Fibroblast of mammary gland (primary cell): ENCODE measurements at regions not wholly inside any gene's neighbourhood (a gene's known extent, or its start where the extent isn't known, plus 50 kb on each side); places are given as distances from the start of the nearest gene placed in this dataset.

Experiments used
- DNase-seq: peaks from one replicate; pipeline ENCODE4 v3.0.0-alpha.2; 2010; ENCODE audit warnings: low read depth
- H3K4me3 ChIP-seq: 2 replicates; pipeline ENCODE4 v1.5.1; 2011; ENCODE audit warnings: low read depth, mild to moderate bottlenecking, low read length, moderate library complexity; ENCODE audit not compliant: control insufficient read depth
- TF ChIP-seq, protein P1 (sequence below): conservative IDR thresholded peaks from 2 replicates; pipeline ENCODE4 v1.5.1; 2011; ENCODE audit warnings: low read depth, low read length, inconsistent platforms; ENCODE audit not compliant: control insufficient read depth, insufficient read depth

DNA sequence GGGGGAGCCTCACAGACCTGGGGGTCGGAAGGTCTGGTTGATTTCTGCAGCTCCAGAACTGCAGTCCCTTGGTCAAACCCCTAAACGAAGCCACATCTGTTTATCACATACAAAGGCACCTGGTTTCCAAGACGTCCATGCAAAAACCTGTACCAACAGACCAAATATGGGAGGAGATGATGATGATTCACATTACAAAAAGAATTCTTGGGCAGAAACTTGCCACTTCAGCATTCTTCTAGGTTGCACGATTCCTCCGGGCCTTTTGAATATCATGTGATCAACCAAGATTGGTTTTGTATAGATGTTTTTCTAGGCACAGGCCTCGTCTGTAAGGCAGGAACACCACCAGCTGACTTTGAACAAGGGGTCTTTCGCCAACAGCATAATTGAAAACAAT, 466.3 kb downstream of the SOX9 start:
- no peak overlapping the region for H3K4me3 ChIP-seq
- no peak for DNase-seq
- TF ChIP-seq, protein P1, sequence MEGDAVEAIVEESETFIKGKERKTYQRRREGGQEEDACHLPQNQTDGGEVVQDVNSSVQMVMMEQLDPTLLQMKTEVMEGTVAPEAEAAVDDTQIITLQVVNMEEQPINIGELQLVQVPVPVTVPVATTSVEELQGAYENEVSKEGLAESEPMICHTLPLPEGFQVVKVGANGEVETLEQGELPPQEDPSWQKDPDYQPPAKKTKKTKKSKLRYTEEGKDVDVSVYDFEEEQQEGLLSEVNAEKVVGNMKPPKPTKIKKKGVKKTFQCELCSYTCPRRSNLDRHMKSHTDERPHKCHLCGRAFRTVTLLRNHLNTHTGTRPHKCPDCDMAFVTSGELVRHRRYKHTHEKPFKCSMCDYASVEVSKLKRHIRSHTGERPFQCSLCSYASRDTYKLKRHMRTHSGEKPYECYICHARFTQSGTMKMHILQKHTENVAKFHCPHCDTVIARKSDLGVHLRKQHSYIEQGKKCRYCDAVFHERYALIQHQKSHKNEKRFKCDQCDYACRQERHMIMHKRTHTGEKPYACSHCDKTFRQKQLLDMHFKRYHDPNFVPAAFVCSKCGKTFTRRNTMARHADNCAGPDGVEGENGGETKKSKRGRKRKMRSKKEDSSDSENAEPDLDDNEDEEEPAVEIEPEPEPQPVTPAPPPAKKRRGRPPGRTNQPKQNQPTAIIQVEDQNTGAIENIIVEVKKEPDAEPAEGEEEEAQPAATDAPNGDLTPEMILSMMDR: no peak

DNA sequence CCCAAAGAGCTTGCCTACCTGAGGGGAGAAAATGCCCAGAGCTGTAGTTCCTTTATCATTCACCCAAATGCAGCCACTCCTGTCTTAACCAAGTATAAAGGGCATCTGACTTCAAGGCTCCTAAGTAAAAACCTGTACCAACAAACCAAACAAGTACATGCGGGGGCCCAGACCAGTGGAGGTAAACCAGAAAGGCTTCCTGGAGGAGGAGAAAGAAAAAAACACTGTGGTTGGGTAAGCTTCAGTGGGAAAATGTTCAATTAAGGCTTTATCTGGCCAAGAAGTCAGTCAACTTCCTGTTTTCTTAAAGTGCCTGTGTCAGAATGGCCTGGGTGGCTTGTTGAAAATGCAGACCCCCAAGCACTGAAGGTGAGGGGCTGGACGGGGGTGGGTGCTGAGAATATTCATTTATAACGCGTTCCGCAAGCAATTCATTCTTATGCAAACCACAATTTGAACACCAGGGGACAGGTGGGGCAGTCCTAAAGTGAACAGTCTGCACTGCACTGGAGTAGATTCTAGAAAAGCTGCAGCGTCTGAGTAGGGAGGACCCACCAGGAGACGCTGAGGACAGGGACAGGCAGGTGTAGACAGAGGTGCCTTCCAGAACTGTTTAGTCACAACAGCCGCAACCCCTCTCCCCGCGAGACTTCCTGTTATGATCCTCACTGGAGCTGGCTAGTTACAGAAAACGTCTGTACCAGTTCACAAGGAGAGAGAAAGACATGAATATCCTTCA, 467.1 kb downstream of the SOX9 start:
- no peak for DNase-seq
- TF ChIP-seq, protein P1: no peak
- H3K4me3 ChIP-seq: no peak overlapping the region

DNA sequence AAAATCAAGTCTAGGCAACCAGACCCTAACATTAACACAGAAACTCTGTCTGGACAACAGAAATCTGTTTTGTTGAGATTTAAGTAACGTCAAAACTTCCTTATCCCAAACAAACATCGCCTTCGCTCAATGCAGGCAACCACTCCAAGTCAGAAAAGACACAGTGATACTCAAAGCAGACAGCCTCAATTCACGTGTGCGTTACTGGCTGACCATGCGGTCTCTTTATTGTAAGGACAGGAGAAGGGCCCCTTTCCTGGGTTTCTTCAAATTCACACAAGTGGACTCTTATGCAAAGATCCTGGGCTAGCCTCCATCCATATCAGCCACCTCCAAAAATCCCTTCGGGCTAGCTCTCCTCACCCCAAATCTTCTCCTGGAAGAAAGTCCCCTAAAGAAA, 467.7 kb downstream of the SOX9 start:
- TF ChIP-seq, protein P1: no peak
- DNase-seq: no peak
- H3K4me3 ChIP-seq: no peak overlapping the region

DNA sequence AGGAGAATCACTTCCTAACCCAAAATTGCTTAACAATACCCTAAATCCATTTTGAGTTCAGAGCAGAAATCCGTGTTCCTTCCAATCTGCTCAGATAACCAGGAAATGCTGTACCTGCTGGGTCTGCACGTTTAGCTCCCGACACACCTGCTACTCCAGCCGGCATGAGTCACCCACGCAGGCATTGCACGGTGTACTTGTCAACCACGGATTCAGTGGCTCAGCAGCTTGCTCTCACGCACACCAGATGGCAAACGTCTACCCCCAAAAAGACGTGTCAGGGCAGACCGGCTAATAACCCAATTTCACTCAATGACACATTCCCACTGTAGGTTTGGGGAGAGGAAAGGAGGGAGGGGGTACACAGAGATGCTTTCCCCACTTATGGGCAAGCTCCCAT, 468.1 kb downstream of the SOX9 start:
- no peak overlapping the region for H3K4me3 ChIP-seq
- TF ChIP-seq, protein P1: no peak
- DNase-seq: peak; percentile 23

DNA sequence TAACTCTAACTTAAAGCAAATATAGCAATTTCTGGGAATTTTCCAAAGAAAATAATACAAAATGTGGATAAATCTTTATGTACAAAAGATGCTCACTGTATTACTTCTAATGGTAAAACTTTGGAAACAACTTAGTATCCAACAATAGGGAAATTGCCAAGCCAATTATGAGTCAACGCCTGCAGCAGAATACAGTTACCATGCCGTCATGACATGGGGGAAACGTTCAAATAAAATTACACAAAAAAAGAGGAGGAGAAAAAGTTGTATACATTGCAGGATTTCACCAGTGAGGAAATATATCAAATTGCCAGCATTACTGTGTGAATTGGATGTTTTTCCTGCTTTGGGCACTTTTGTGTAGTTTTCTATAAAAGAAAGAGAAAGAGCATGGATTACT, 469.6 kb downstream of the SOX9 start:
- TF ChIP-seq, protein P1: no peak
- H3K4me3 ChIP-seq: peak overlapping the region; percentile 73
- peak; percentile 84 for DNase-seq

DNA sequence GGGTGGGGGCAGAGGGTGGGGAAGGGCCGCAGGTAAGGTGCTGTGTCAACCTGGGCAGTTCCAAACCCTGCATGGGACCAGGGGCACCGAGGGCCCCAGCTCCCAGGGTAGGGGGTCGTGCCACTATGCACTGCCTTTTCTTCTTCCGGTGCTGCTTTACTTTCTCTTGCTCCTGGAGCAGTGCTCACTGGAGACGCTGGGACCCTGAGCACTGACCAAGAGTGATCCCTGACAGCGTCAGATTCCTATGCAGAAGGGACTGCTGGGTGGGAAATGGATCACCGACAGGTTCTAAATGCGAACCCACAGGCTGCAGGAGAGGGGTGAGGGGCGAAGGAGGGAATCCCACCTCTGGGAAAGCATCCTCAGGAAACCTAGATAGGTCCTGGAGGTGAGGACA, 470.1 kb downstream of the SOX9 start:
- no peak for DNase-seq

More for the DNA sequence above, 470.1 kb downstream of the SOX9 start:
- TF ChIP-seq, protein P1: no peak
- peak overlapping the region; percentile 73 for H3K4me3 ChIP-seq
